NCI-H2107 (cell line): ENCODE measurements at regions not wholly inside any gene's neighbourhood (a gene's known extent, or its start where the extent isn't known, plus 50 kb on each side); places are given as distances from the start of the nearest gene placed in this dataset.
"Not testable (repeated sequence)": the region's sequence is repeated elsewhere in the genome, so short reads cannot be mapped to it uniquely, and the experiment has no call there.

Experiments
- DNase-seq: peaks from one replicate; lab custom pipeline; 2025; lab: John Stamatoyannopoulos, UW

GRCh38 chr2:13686262-13686661 lies 946.3 kb upstream of the LRATD1 start:
- no peak for DNase-seq

- no peak for DNase-seq
Measured at GRCh38 chr2:13694673-13695072, 937.8 kb upstream of the LRATD1 start.

GRCh38 chr2:13696601-13697000 lies 935.9 kb upstream of the LRATD1 start:
- no peak for DNase-seq

GRCh38 chr2:13698847-13699246 lies 933.7 kb upstream of the LRATD1 start:
- no peak for DNase-seq

GRCh38 chr2:13699939-13700338 lies 932.6 kb upstream of the LRATD1 start:
- not testable (repeated sequence) for DNase-seq

- no peak for DNase-seq
Measured at GRCh38 chr2:13711154-13711553, 921.4 kb upstream of the LRATD1 start.

- no peak for DNase-seq
Measured at GRCh38 chr2:13714466-13714865, 918.1 kb upstream of the LRATD1 start.

- no peak for DNase-seq
Measured at GRCh38 chr2:13725945-13726344, 906.6 kb upstream of the LRATD1 start.

GRCh38 chr2:13745330-13745729 lies 887.2 kb upstream of the LRATD1 start:
- no peak for DNase-seq

- DNase-seq: no peak
Measured at GRCh38 chr2:13751955-13752354, 880.6 kb upstream of the LRATD1 start.

- DNase-seq: no peak
Measured at GRCh38 chr2:13758412-13758811, 874.1 kb upstream of the LRATD1 start.

- DNase-seq: no peak
Measured at GRCh38 chr2:13768274-13768673, 864.2 kb upstream of the LRATD1 start.

GRCh38 chr2:13770279-13770678 lies 862.2 kb upstream of the LRATD1 start:
- no peak for DNase-seq

GRCh38 chr2:13779996-13780395 lies 852.5 kb upstream of the LRATD1 start:
- no peak for DNase-seq

- no peak for DNase-seq
Measured at GRCh38 chr2:13791019-13791547, 841.4 kb upstream of the LRATD1 start.

GRCh38 chr2:13806539-13806938 lies 826.0 kb upstream of the LRATD1 start:
- no peak for DNase-seq

- no peak for DNase-seq
Measured at GRCh38 chr2:13813236-13813635, 819.3 kb upstream of the LRATD1 start.

GRCh38 chr2:13818002-13818401 lies 814.5 kb upstream of the LRATD1 start:
- DNase-seq: no peak

GRCh38 chr2:13819896-13820295 lies 812.6 kb upstream of the LRATD1 start:
- no peak for DNase-seq

GRCh38 chr2:13821255-13821880 lies 811.1 kb upstream of the LRATD1 start:
- no peak for DNase-seq

- no peak for DNase-seq
Measured at GRCh38 chr2:13822365-13822764, 810.2 kb upstream of the LRATD1 start.

- no peak for DNase-seq
Measured at GRCh38 chr2:13826314-13826853, 806.1 kb upstream of the LRATD1 start.

- DNase-seq: no peak
Measured at GRCh38 chr2:13858626-13859025, 773.9 kb upstream of the LRATD1 start.

GRCh38 chr2:13868275-13868674 lies 764.2 kb upstream of the LRATD1 start:
- DNase-seq: not testable (repeated sequence)
